Liver (tissue), 3 donors: ENCODE measurements at regions not wholly inside any gene's neighbourhood (a gene's known extent, or its start where the extent isn't known, plus 50 kb on each side); places are given as distances from the start of the nearest gene placed in this dataset.

ENCODE experiments used
- CTCF ChIP-seq: fragments of 150-350 bp; IDR thresholded peaks from 2 replicates; pipeline ENCODE4 v1.5.1; 2017; ENCODE audit warnings: improper control_type of control experiment, low read depth, low read length; ENCODE audit not compliant: missing input control
- RAD21 ChIP-seq, 2 donors: IDR thresholded peaks; 2 replicates each; pipeline ENCODE4 v1.6.1; 2016; ENCODE audit warnings: antibody characterized with exemption in 2 of 2, mild to moderate bottlenecking in 2 of 2
- SP1 ChIP-seq: IDR thresholded peaks from 2 replicates; pipeline ENCODE4 v1.6.1; 2018; ENCODE audit warnings: antibody characterized with exemption, mild to moderate bottlenecking
- YY1 ChIP-seq: IDR thresholded peaks from 2 replicates; pipeline ENCODE4 v1.6.1; 2016; ENCODE audit warnings: antibody characterized with exemption, mild to moderate bottlenecking
- donor health status: healthy.
- donor health status: healthy.

GRCh38 chr16:73190256-73190655, 142.3 kb upstream of the ZFHX3 start:
- no peak for TF ChIP-seq CTCF
- no peak for TF ChIP-seq YY1
- no peak for TF ChIP-seq SP1
- TF ChIP-seq RAD21 (IDR thresholded peaks at IDR 0.05) = no peak
